Natural killer cell (primary cell): ENCODE measurements at regions not wholly inside any gene's neighbourhood (a gene's known extent, or its start where the extent isn't known, plus 50 kb on each side); places are given as distances from the start of the nearest gene placed in this dataset.

Experiments
- ATAC-seq, 3 donors: fragments of 150-1000 bp in 2 of 3; fragments of 200-7000 bp in 1 of 3; cut with Tn5 transposase; 1 replicate in 1 of 3; 2 replicates in 2 of 3; pipeline ENCODE4 v1.10.0; 2021; ENCODE audit warnings: mild to moderate bottlenecking in 2 of 3, moderate library complexity in 2 of 3
- DNase-seq, 2 donors: peaks; one replicate each; pipeline versions ENCODE4 v3.0.0 to v3.0.0-alpha.2; 2013 to 2021; ENCODE audit warnings: mixed read lengths in 1 of 2
- H3K27ac ChIP-seq: one replicate; pipeline ENCODE4 v1.5.1; 2013; ENCODE audit warnings: mild to moderate bottlenecking, low read length
- H3K27me3 ChIP-seq: one replicate; pipeline ENCODE4 v1.6.1; 2013; ENCODE audit warnings: low read length; ENCODE audit not compliant: control insufficient read depth, insufficient read depth
- H3K36me3 ChIP-seq: one replicate; pipeline ENCODE4 v1.6.1; 2013; ENCODE audit warnings: low read length; ENCODE audit not compliant: control insufficient read depth, insufficient read depth
- H3K4me1 ChIP-seq: one replicate; pipeline ENCODE4 v1.6.1; 2013; ENCODE audit warnings: low read length; ENCODE audit not compliant: control insufficient read depth, insufficient read depth
- H3K4me3 ChIP-seq: one replicate; pipeline ENCODE4 v1.5.1; 2013; ENCODE audit warnings: low read length
- H3K9me3 ChIP-seq: one replicate; pipeline ENCODE4 v1.6.1; 2013; ENCODE audit warnings: low read length; ENCODE audit not compliant: control insufficient read depth, insufficient read depth
- H3K27ac Mint-ChIP-seq, 2 donors: one replicate each; pipeline ENCODE4 v1.8.0; 2022; ENCODE audit warnings: mild to moderate bottlenecking in 2 of 2, mixed read lengths in 2 of 2, moderate library complexity in 1 of 2
- H3K27me3 Mint-ChIP-seq, 2 donors: one replicate each; pipeline ENCODE4 v1.8.0; 2022; ENCODE audit warnings: low read depth in 2 of 2, mixed read lengths in 2 of 2
- H3K36me3 Mint-ChIP-seq: one replicate; pipeline ENCODE4 v1.8.0; 2022; ENCODE audit warnings: mixed read lengths
- H3K4me1 Mint-ChIP-seq, 2 donors: one replicate each; pipeline ENCODE4 v1.8.0; 2022; ENCODE audit warnings: mixed read lengths in 2 of 2
- H3K4me3 Mint-ChIP-seq: one replicate; pipeline ENCODE4 v1.8.0; 2022; ENCODE audit warnings: mild to moderate bottlenecking, moderate library complexity, mixed read lengths
- H3K9me3 Mint-ChIP-seq, 2 donors: one replicate each; pipeline ENCODE4 v1.8.0; 2022; ENCODE audit warnings: mixed read lengths in 2 of 2
- WGBS: methylation state at CpG from one replicate; pipeline ENCODE4 v1.1.7; 2013; ENCODE audit warnings: missing lambda C conversion rate; ENCODE audit not compliant: insufficient coverage; 5-methylcytosine and 5-hydroxymethylcytosine counted together
- intact Hi-C: fragments of 100-400 bp; cut with micrococcal nuclease; formaldehyde crosslinking; loops from one replicate; pipeline ENCODE4 v1.14.2; 2022
- TF ChIP-seq, protein P1 (sequence below): fragments of 200-600 bp; IDR thresholded peaks from one replicate; pipeline ENCODE4 v1.8.0; 2022; ENCODE audit warnings: antibody characterized with exemption

DNA sequence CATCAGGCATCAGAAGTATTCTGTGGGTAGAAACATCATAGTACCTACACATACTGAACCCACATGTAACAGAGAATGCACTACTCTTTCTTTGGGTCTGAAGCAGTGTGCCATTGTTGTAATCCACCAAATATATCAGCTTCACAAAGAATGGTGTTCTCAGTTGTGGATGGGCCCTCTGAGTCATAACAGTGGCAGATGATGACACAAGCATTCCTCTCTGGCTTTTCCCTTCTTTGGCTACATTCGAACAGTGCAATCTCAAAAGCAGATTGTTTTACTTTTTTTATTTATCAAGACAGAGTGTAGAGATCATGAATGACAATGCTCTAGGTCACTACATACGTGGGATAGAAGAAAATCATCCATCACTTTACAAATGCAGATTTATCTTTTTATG lies 247.2 kb upstream of the EPHA5 start:
- Mint-ChIP-seq H3K27me3 (no peaks in the 10 kb centered on the region), H3K9me3 (peaks cover 9 to 14% of the 10 kb centered on the region in 2 donors), H3K27ac (no peak overlapping the region), H3K36me3 (peaks cover 3% of the 10 kb centered on the region), H3K4me3 (no peak overlapping the region), H3K4me1 (no peaks in the 10 kb centered on the region)
- Histone ChIP-seq H3K4me1 (no peaks in the 10 kb centered on the region), H3K27ac (no peak overlapping the region), H3K36me3 (no peaks in the 10 kb centered on the region), H3K27me3 (no peaks in the 10 kb centered on the region), H3K4me3 (no peak overlapping the region), H3K9me3 (peaks cover 7% of the 10 kb centered on the region)
- no peak for ATAC-seq
- intact Hi-C loops = no loop called here
- WGBS = no CpG with 5 or more reads among the region's 2 CpGs
- TF ChIP-seq, protein P1, sequence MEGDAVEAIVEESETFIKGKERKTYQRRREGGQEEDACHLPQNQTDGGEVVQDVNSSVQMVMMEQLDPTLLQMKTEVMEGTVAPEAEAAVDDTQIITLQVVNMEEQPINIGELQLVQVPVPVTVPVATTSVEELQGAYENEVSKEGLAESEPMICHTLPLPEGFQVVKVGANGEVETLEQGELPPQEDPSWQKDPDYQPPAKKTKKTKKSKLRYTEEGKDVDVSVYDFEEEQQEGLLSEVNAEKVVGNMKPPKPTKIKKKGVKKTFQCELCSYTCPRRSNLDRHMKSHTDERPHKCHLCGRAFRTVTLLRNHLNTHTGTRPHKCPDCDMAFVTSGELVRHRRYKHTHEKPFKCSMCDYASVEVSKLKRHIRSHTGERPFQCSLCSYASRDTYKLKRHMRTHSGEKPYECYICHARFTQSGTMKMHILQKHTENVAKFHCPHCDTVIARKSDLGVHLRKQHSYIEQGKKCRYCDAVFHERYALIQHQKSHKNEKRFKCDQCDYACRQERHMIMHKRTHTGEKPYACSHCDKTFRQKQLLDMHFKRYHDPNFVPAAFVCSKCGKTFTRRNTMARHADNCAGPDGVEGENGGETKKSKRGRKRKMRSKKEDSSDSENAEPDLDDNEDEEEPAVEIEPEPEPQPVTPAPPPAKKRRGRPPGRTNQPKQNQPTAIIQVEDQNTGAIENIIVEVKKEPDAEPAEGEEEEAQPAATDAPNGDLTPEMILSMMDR = no peak
- DNase-seq = no peak

DNA sequence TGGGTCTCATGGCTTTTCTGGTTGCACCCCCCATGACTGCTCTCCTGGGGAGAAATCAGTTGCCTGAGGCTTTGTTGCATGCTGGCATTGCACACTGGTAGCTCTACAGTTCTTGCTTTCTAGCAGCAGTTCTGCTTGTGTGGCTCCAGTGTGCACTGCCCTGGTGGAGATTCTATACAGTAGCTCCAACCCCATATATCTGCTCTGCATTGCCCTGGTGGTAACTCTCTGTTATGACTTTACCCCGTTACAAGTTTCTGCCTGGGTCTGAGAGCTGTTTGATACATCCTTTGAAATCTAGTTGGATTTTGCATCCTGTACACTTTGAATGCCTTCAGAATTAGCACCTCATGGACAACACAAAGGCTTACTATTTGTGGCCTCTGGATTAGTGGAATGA lies 241.4 kb upstream of the EPHA5 start:
- TF ChIP-seq, protein P1 = no peak
- H3K27ac Mint-ChIP-seq = no peak overlapping the region
- WGBS = 50% methylated on average over 1 of the region's 1 CpG
- no peaks in the 10 kb centered on the region for H3K4me1 ChIP-seq
- H3K27me3 ChIP-seq = no peaks in the 10 kb centered on the region
- H3K36me3 ChIP-seq = no peaks in the 10 kb centered on the region
- H3K36me3 Mint-ChIP-seq = peaks cover 7% of the 10 kb centered on the region
- H3K4me3 Mint-ChIP-seq = no peak overlapping the region
- no peak overlapping the region for H3K4me3 ChIP-seq
- H3K9me3 ChIP-seq = peaks cover 3% of the 10 kb centered on the region
- H3K27me3 Mint-ChIP-seq = no peaks in the 10 kb centered on the region
- DNase-seq = no peak
- no peaks in the 10 kb centered on the region for H3K4me1 Mint-ChIP-seq
- intact Hi-C loops = no loop called here
- H3K9me3 Mint-ChIP-seq = peaks cover 8 to 11% of the 10 kb centered on the region in 2 donors
- no peak for ATAC-seq
- H3K27ac ChIP-seq = no peak overlapping the region

DNA sequence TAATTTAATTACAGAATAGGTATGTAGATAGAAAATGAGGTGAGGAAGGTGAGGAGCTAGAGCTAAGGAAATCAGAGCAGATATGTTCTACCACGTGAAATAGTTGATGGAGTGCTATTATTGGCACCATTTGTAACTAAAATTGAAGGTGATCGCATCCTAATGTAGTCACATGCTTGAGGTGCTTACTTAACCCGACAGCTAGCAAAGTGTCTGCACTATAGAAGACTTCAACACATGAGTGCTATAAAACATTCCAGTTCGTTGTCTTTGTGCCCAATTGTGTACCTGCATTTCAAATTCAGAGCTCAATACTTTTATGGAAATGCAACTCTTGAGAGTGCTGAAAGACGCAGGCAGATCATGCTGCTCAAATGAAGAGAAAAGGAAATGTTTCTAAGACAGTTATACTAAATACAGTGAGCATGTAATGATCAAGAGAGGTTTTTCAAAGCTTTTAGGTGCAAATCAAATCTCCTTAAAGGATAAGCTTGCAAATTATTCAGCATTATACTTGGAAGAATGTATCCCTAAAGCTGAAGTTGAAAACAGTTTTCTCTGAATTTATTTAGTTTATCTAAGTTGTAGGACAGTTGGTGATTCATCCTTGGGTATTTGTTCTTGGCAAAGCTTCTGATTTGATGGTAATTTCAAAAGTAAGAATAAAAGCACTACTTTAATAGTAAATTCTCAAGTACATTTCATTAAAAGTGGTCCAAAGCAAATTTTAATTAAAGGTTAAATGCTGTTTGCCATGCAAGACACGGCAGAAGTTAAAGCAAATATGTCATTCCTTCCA lies 223.9 kb upstream of the EPHA5 start:
- WGBS = 53% methylated on average over 6 of the region's 6 CpGs

More for the DNA sequence above, 223.9 kb upstream of the EPHA5 start:
- no peak overlapping the region for H3K27ac ChIP-seq
- H3K36me3 Mint-ChIP-seq = peaks cover 20% of the 10 kb centered on the region
- no peak overlapping the region for H3K4me3 Mint-ChIP-seq
- no peaks in the 10 kb centered on the region for H3K27me3 Mint-ChIP-seq
- TF ChIP-seq, protein P1 = no peak
- peaks cover 13 to 28% of the 10 kb centered on the region in 2 donors for H3K9me3 Mint-ChIP-seq
- H3K27ac Mint-ChIP-seq = no peak overlapping the region
- ATAC-seq (no peak), DNase-seq (no peak)
- H3K4me1 ChIP-seq = no peaks in the 10 kb centered on the region
- peaks cover 4% of the 10 kb centered on the region for H3K9me3 ChIP-seq
- no peak overlapping the region for H3K4me3 ChIP-seq
- H3K4me1 Mint-ChIP-seq = no peaks in the 10 kb centered on the region
- intact Hi-C loops = no loop called here
- no peaks in the 10 kb centered on the region for H3K27me3 ChIP-seq
- H3K36me3 ChIP-seq = no peaks in the 10 kb centered on the region
